ENCODE measurements at regions not wholly inside any gene's neighbourhood (a gene's known extent, or its start where the extent isn't known, plus 50 kb on each side); places are given as distances from the start of the nearest gene placed in this dataset.

- no peaks in the 10 kb centered on the region for H3K36me3 Mint-ChIP-seq
- H3K27ac Mint-ChIP-seq: no peak overlapping the region
- peaks cover 0 to 3% of the 10 kb centered on the region in 2 donors for H3K4me1 Mint-ChIP-seq (ENCODE audit: low read depth in 2 of 2)
- ATAC-seq: no peak
- peaks cover 24 to 42% of the 10 kb centered on the region in 2 donors for H3K27me3 Mint-ChIP-seq
- no peak for DNase-seq (ENCODE audit: low spot score)
- no peak overlapping the region for H3K4me3 Mint-ChIP-seq
- H3K9me3 Mint-ChIP-seq: peaks cover 4% of the 10 kb centered on the region
Measured at GRCh38 chr5:159836691-159837090, 79.6 kb upstream of the ADRA1B start.

GRCh38 chr5:159837860-159838259 lies 78.4 kb upstream of the ADRA1B start:
- ATAC-seq (no peak), DNase-seq (ENCODE audit: low spot score) (no peak)
- H3K36me3 Mint-ChIP-seq: no peaks in the 10 kb centered on the region
- H3K4me3 Mint-ChIP-seq: no peak overlapping the region
- H3K27me3 Mint-ChIP-seq: peaks cover 19 to 32% of the 10 kb centered on the region in 2 donors
- H3K27ac Mint-ChIP-seq: no peak overlapping the region
- peaks cover 4% of the 10 kb centered on the region for H3K9me3 Mint-ChIP-seq
- H3K4me1 Mint-ChIP-seq (ENCODE audit: low read depth in 2 of 2): peaks cover 0 to 3% of the 10 kb centered on the region in 2 donors

DNA sequence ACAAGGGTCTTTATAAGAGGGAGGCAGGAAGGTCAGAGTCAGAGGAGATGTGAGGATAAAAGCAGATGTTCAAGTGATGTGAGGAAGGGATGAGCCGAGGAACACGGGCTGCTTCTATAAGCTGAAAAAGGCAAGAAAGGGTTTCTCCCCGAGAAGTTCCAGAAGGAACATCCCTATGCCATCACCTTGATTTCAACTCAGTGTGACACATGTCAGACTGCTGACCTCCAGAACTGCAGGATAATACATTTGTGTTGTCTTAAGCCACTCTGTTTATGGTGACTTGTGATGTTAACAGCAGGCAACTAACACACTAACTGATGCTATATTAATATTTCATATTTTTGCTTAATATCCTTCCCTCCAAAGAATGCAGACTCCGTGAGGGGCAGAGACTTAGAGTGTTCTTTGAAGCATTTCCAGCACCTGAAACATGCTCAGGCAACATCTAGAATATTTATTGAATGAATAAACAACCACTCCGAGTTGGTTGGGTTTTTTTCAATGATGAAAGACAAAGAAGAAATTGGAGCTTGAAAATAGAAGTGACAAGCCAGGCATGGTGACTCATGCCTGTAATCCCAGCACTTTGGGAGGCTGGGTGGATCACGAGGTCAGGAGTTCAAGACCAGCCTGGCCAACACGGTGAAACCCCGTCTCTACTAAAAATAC lies 77.6 kb upstream of the ADRA1B start:
- H3K27ac Mint-ChIP-seq: no peak overlapping the region
- H3K36me3 Mint-ChIP-seq: no peaks in the 10 kb centered on the region
- peaks cover 0 to 3% of the 10 kb centered on the region in 2 donors for H3K4me1 Mint-ChIP-seq (ENCODE audit: low read depth in 2 of 2)
- DNase-seq (ENCODE audit: low spot score) (no peak), ATAC-seq (no peak)
- no peak overlapping the region for H3K4me3 Mint-ChIP-seq
- peaks cover 4% of the 10 kb centered on the region for H3K9me3 Mint-ChIP-seq
- H3K27me3 Mint-ChIP-seq: peaks cover 15 to 24% of the 10 kb centered on the region in 2 donors

GRCh38 chr5:159844267-159845121 lies 71.8 kb upstream of the ADRA1B start:
- peak; percentile 32 for DNase-seq (ENCODE audit: low spot score)
- Mint-ChIP-seq H3K9me3 (no peaks in the 10 kb centered on the region), H3K27me3 (peaks cover 19 to 23% of the 10 kb centered on the region in 2 donors), H3K4me1 (ENCODE audit: low read depth in 2 of 2) (no peaks in the 10 kb centered on the region), H3K4me3 (no peak overlapping the region), H3K36me3 (no peaks in the 10 kb centered on the region), H3K27ac (no peak overlapping the region)
- ATAC-seq: no peak

- Mint-ChIP-seq H3K27ac (no peak overlapping the region), H3K4me1 (ENCODE audit: low read depth in 2 of 2) (no peaks in the 10 kb centered on the region), H3K27me3 (peaks cover 7 to 16% of the 10 kb centered on the region in 2 donors), H3K4me3 (no peak overlapping the region), H3K9me3 (no peaks in the 10 kb centered on the region), H3K36me3 (no peaks in the 10 kb centered on the region)
- no peak for ATAC-seq
- DNase-seq (ENCODE audit: low spot score): no peak
Measured at GRCh38 chr5:159849437-159850083, 66.7 kb upstream of the ADRA1B start.

DNA sequence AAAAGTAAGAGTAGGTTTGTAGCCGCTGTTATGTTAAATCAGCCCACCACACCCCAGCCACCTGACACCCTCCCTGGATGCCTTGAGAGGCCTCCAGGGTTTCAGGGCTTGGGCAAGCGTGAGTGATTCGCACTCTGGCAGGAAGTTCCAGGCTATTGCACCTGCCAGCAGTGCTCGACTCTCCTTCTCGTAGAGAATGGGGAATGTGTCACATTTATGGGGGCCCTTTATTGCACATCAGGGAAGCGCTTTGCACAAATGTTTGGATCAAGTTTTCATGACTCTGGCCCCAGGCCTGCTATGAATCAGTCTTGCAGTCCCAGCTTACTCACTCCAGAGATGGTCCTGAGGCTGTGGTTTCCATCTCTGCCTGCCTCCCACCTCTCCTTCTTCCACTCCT lies 66.1 kb upstream of the ADRA1B start:
- Mint-ChIP-seq H3K9me3 (peaks cover under 1% of the 10 kb centered on the region), H3K27ac (no peak overlapping the region), H3K27me3 (peaks cover 10 to 19% of the 10 kb centered on the region in 2 donors), H3K4me3 (no peak overlapping the region), H3K4me1 (ENCODE audit: low read depth in 2 of 2) (no peaks in the 10 kb centered on the region), H3K36me3 (no peaks in the 10 kb centered on the region)
- DNase-seq (ENCODE audit: low spot score): no peak
- no peak for ATAC-seq

- Mint-ChIP-seq H3K9me3 (peaks cover 2% of the 10 kb centered on the region), H3K27ac (no peak overlapping the region), H3K4me1 (ENCODE audit: low read depth in 2 of 2) (no peaks in the 10 kb centered on the region), H3K27me3 (peaks cover 12 to 24% of the 10 kb centered on the region in 2 donors), H3K36me3 (no peaks in the 10 kb centered on the region), H3K4me3 (no peak overlapping the region)
- DNase-seq (ENCODE audit: low spot score) (no peak), ATAC-seq (no peak)
Measured at GRCh38 chr5:159851053-159851452, 65.2 kb upstream of the ADRA1B start.

GRCh38 chr5:159854916-159855315 lies 61.4 kb upstream of the ADRA1B start:
- Mint-ChIP-seq H3K27me3 (peaks cover 18 to 26% of the 10 kb centered on the region in 2 donors), H3K36me3 (no peaks in the 10 kb centered on the region), H3K9me3 (peaks cover 2% of the 10 kb centered on the region), H3K4me3 (no peak overlapping the region), H3K27ac (no peak overlapping the region), H3K4me1 (ENCODE audit: low read depth in 2 of 2) (no peaks in the 10 kb centered on the region)
- DNase-seq (ENCODE audit: low spot score): no peak
- ATAC-seq: no peak

GRCh38 chr5:159855476-159856191 lies 60.6 kb upstream of the ADRA1B start:
- H3K4me3 Mint-ChIP-seq: no peak overlapping the region
- H3K27me3 Mint-ChIP-seq: peaks cover 15 to 25% of the 10 kb centered on the region in 2 donors
- H3K9me3 Mint-ChIP-seq: peaks cover 2% of the 10 kb centered on the region
- no peak for DNase-seq (ENCODE audit: low spot score)
- no peaks in the 10 kb centered on the region for H3K4me1 Mint-ChIP-seq (ENCODE audit: low read depth in 2 of 2)
- H3K36me3 Mint-ChIP-seq: no peaks in the 10 kb centered on the region
- H3K27ac Mint-ChIP-seq: no peak overlapping the region
- no peak for ATAC-seq

DNA sequence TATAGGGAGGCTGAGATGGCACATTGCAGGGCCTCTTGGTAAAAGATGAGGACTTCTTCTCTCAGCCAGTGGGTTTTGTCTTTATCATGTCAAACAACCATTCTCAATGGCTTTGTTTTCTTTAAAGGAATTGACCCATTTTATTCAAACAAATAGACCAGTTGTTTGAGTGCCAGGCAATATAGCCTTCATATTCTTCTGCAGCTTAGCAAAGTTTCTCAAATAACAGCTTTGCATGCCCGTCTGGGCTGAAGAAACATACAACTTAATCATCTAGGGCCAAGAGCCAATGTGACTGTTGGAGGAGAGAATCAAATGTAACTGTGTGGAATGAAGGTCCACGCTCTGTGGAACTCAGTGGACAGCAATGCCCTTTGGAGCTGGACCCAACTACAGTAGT lies 57.4 kb upstream of the ADRA1B start:
- no peak for DNase-seq (ENCODE audit: low spot score)
- ATAC-seq: no peak
- peaks cover 2% of the 10 kb centered on the region for H3K9me3 Mint-ChIP-seq
- H3K4me3 Mint-ChIP-seq: no peak overlapping the region
- peaks cover 15 to 30% of the 10 kb centered on the region in 2 donors for H3K27me3 Mint-ChIP-seq
- no peak overlapping the region for H3K27ac Mint-ChIP-seq
- no peaks in the 10 kb centered on the region for H3K36me3 Mint-ChIP-seq
- H3K4me1 Mint-ChIP-seq (ENCODE audit: low read depth in 2 of 2): no peaks in the 10 kb centered on the region

- no peak overlapping the region for H3K4me3 Mint-ChIP-seq
- no peak overlapping the region for H3K27ac Mint-ChIP-seq
- no peak for DNase-seq (ENCODE audit: low spot score)
- no peaks in the 10 kb centered on the region for H3K9me3 Mint-ChIP-seq
- no peak for ATAC-seq
- no peaks in the 10 kb centered on the region for H3K4me1 Mint-ChIP-seq (ENCODE audit: low read depth in 2 of 2)
- H3K27me3 Mint-ChIP-seq: peaks cover 20 to 36% of the 10 kb centered on the region in 2 donors
- H3K36me3 Mint-ChIP-seq: no peaks in the 10 kb centered on the region
Measured at GRCh38 chr5:159861086-159861485, 55.2 kb upstream of the ADRA1B start.

GRCh38 chr5:159864885-159865691 lies 51.2 kb upstream of the ADRA1B start:
- no peaks in the 10 kb centered on the region for H3K4me1 Mint-ChIP-seq (ENCODE audit: low read depth in 2 of 2)
- DNase-seq (ENCODE audit: low spot score): no peak
- H3K4me3 Mint-ChIP-seq: no peak overlapping the region
- no peaks in the 10 kb centered on the region for H3K9me3 Mint-ChIP-seq
- no peak overlapping the region for H3K27ac Mint-ChIP-seq
- H3K36me3 Mint-ChIP-seq: no peaks in the 10 kb centered on the region
- peaks cover 29 to 40% of the 10 kb centered on the region in 2 donors for H3K27me3 Mint-ChIP-seq
- ATAC-seq: no peak

DNA sequence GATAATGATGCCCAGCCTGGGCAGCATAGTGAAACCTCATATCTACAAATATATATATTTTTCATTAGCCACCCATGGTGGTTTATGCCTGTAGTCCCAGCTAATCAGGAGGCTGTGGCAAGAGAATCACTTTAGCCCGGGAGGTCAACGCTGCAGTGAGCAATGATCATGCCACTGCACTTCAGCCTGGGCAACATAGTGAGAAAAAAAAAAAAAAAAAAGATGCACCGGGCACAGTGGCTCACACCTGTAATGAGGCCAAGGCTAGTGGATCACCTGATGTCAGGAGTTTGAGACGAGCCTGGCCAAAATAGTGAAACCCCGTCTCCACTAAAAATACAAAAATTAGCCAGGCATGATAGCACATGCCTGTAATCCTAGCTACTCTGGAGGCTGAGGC lies 50.2 kb upstream of the ADRA1B start:
- peaks cover 29 to 38% of the 10 kb centered on the region in 2 donors for H3K27me3 Mint-ChIP-seq
- no peak for ATAC-seq
- no peak overlapping the region for H3K4me3 Mint-ChIP-seq
- no peak for DNase-seq (ENCODE audit: low spot score)
- no peaks in the 10 kb centered on the region for H3K4me1 Mint-ChIP-seq (ENCODE audit: low read depth in 2 of 2)
- no peaks in the 10 kb centered on the region for H3K9me3 Mint-ChIP-seq
- no peaks in the 10 kb centered on the region for H3K36me3 Mint-ChIP-seq
- no peak overlapping the region for H3K27ac Mint-ChIP-seq

Measured in natural killer cell treated with Interleukin-12 subunit alpha and Interleukin-12 subunit beta and Interleukin-15 and Interleukin-18, amount 100 ng/mL, for 72 hours (primary cell).